ENCODE measurements at regions not wholly inside any gene's neighbourhood (a gene's known extent, or its start where the extent isn't known, plus 50 kb on each side); places are given as distances from the start of the nearest gene placed in this dataset.

GRCh38 chrX:40402831-40403533 is 177.8 kb upstream of the ATP6AP2 start:
- TF ChIP-seq CTCF (IDR thresholded peaks at IDR 0.05) = no peak
- TF ChIP-seq POLR2A (IDR thresholded peaks at IDR 0.05) = no peak

Data from uterus (tissue), 2 donors.